IPS-11a (cell line): ENCODE measurements at regions not wholly inside any gene's neighbourhood (a gene's known extent, or its start where the extent isn't known, plus 50 kb on each side); places are given as distances from the start of the nearest gene placed in this dataset.
A peak's percentile ranks its signal among the peaks of the same experiment; 100 is the strongest.
"Not testable (repeated sequence)": the region's sequence is repeated elsewhere in the genome, so short reads cannot be mapped to it uniquely, and the experiment has no call there.

Experiments
- H3K4me3 ChIP-seq: one replicate; pipeline ENCODE4 v1.5.1; 2013; ENCODE audit warnings: low read depth, low read length, control low read depth

DNA sequence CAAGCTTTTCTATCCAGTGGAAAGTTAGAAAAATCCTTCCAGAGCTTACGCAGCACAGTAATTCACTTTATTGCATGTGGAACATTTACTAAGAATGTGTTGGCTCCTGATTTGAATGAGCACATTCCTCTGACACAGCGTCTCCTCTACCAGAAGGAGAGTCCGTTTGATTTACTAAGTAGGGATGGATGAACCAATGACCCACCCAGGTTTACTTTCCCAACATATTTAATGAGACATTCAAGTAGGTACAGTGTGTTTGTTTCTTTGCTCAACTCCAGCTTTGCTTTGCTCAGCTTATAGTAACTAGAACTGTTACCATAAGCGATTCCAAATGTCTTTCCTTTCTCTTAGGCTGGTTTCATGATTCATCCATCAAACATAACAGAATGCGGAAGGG lies 161.7 kb downstream of the SMARCA1 start:
- H3K4me3 ChIP-seq = no peak overlapping the region

GRCh38 chrX:129360175-129360574 lies 163.1 kb downstream of the SMARCA1 start:
- no peak overlapping the region for H3K4me3 ChIP-seq

DNA sequence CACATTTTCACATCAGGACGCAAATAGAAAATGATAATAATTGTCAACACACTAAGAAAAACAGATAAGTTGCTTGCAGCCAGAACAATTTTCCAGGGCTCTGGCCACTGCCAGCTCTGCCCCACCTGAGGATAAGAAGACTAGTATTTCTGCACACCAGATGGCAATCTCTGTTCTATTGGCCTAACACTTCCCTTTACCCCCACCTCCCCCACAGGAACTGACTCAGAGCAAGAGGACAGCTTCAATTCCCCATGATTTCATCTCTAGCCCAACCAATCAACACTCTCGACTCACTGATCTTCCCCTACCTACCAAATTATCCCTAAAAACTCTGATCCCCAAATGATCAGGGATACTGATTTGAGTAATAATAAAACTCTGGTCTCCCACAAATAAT lies 164.0 kb downstream of the SMARCA1 start:
- H3K4me3 ChIP-seq = no peak overlapping the region

- H3K4me3 ChIP-seq = not testable (repeated sequence)
Measured at GRCh38 chrX:129357428-129357827, 165.9 kb downstream of the SMARCA1 start.

GRCh38 chrX:129347291-129347690 lies 176.0 kb downstream of the SMARCA1 start:
- no peak overlapping the region for H3K4me3 ChIP-seq

GRCh38 chrX:129346574-129346973 lies 176.7 kb downstream of the SMARCA1 start:
- no peak overlapping the region for H3K4me3 ChIP-seq

DNA sequence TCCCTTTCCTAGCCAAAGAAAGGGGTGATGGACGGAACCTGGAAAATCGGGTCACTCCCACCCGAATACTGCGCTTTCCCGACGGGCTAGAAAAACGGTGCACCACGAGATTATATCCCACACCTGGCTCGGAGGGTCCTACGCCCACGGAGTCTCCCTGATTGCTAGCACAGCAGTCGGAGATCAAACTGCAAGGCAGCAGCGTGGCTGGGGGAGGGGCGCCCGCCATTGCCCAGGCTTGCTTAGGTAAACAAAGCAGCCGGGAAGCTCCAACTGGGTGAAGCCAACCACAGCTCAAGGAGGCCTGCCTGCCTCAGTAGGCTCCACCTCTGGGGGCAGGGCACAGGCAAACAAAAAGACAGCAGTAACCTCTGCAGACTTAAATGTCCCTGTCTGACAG lies 186.0 kb downstream of the SMARCA1 start:
- peak overlapping the region; percentile 43 for H3K4me3 ChIP-seq

DNA sequence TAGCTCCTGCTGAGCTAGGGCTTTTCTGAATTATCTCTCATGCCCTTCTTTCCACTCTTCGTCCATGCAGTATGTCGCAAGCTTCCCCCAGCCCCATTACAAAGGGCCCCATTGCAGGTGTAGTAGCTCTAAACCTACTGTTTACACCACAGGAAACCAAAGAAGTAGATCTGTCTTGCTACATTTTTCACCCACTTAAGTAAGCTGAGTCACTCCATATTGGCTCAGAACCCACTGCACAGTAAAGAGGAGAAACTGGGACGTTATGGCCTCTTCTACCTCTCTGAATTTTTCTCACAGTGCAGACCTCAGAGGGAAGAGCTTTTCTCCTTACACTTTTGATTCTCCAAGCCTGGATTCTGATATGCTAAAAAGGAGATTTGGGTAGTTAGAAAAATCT lies 200.2 kb downstream of the SMARCA1 start:
- no peak overlapping the region for H3K4me3 ChIP-seq

DNA sequence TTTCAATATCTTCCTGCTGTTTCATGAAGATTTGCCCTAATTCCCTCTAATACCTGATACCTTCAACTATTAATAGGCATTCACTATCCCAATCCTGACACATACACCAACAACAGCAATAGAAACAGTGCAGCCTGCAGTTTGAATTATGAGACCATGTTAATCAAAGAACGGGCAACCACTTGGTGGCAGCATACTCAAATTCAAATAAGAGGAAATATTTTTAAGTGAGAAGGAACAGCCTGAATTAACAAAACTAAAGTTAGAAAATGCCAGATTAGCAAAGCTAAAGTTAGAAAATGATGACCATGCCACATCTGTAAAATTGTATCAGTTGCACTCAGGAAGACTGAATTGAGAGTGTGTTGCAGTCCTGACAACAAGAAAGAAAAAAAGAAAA lies 204.9 kb downstream of the SMARCA1 start:
- H3K4me3 ChIP-seq = no peak overlapping the region

- H3K4me3 ChIP-seq = no peak overlapping the region
Measured at GRCh38 chrX:129316461-129316860, 206.8 kb downstream of the SMARCA1 start.

DNA sequence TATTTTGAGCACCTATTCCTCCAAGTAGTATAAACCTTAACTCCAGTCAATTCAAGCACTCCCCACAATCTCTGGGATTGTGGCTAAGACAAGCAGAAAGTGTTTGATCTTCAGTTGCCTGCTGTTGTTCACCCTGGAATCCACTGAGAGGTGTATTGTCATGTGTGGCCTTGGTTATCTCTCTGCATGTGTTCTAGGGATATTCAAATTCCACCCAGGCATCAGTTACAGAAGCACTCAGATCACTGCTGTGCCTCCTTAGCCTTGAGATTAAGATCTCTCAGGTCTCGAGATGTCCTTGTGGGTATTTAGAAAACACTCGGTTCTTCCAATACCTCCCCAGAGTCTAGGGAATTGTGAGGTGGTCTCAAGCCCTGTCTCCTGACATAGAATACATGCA lies 213.3 kb downstream of the SMARCA1 start:
- H3K4me3 ChIP-seq = no peak overlapping the region

DNA sequence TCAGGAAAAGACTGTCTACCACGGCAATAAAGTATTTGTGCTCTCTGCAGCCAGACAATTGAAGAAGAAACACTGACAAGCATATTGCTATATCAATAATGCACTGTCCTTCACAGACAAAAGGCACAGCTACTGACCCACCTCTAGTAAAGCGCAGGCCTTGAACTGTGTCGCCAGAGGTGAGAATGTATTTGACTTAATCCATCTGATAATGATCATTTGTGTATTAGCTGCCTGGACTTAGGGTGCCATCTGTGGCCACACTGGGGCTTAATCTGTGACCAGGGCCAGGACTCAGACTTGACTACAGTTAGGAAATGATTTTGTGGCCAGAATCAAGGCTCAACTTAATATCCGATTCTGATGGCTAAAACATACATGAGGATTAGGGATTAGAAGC lies 260.4 kb downstream of the SMARCA1 start:
- no peak overlapping the region for H3K4me3 ChIP-seq

DNA sequence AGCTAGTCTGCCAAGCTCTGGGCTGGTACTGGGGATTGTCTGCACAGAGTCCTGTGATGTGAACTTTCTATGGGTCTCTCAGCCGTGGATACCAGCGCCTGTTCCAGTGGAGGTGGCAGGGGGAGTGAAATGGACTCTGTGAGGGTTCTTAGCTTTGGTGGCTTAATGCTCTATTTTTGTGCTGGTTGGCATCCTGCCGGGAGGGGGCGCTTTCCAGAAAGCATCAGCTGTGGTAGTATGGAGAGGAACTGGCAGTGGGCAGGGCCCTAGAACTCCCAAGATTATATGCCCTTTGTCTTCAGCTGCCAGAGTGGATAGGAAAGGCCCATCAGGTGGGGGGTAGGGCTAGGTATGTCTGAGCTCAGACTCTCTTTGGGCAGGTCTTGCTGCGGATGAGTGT lies 267.8 kb downstream of the SMARCA1 start:
- not testable (repeated sequence) for H3K4me3 ChIP-seq

DNA sequence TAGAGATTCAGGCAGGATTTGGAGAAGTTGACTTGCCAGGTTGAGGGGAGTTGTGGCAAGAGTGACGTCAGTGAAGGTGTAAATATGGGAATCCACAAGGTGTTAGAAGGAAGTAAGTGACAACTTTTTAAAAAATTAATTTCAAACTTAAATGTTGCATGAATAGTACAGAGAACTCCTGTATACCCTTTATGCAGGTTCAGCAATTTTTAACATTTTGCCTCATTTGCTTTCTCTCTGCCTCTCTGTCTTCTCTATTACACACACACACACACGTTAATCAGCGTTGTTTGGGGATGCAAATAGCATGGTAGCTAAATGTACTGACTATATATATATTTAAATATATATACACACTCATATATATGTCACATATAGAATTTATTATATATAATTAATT lies 273.7 kb downstream of the SMARCA1 start:
- H3K4me3 ChIP-seq = no peak overlapping the region

DNA sequence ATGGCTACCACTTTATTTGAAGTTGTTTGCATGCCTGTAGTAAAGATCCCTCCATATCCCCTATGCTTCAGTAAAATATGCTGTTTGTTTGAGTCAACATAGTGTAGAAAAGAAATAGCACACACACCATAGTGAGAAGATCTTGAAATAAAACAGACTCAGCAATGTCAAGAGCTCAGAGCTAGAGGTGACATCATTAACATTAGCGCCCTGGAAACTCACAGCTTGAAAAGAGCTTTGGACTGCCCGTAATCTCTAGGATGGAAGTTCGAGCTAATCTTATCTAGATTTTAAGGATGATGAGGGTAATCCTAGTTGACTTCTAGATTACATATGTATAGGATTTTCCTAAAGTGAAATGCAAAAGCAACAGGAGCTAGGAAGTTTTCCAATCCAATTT lies 275.6 kb downstream of the SMARCA1 start:
- no peak overlapping the region for H3K4me3 ChIP-seq

- no peak overlapping the region for H3K4me3 ChIP-seq
Measured at GRCh38 chrX:129239371-129239770, 283.9 kb downstream of the SMARCA1 start.

- H3K4me3 ChIP-seq = no peak overlapping the region
Measured at GRCh38 chrX:129238011-129238410, 285.3 kb downstream of the SMARCA1 start.

GRCh38 chrX:129235903-129236302 lies 287.4 kb downstream of the SMARCA1 start:
- H3K4me3 ChIP-seq = no peak overlapping the region

DNA sequence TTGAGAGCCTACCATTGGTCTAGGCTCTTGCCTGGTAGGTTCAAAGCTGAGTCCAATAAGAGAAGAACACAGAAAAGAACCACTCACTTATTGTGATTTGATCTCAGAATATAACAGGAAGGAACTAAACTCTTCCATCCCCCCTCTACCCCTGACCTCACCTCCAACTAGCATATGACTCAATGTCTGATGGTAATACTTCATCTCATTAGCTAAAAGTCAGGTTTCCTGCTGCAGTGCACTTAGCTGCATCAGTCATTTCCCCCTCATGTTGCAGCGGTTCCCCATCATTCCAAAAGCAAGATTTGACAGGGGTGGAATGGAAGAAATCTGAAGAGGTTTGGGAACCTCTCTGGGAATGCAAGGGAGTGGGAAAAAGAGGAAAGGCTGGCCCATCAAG lies 289.5 kb downstream of the SMARCA1 start:
- no peak overlapping the region for H3K4me3 ChIP-seq

DNA sequence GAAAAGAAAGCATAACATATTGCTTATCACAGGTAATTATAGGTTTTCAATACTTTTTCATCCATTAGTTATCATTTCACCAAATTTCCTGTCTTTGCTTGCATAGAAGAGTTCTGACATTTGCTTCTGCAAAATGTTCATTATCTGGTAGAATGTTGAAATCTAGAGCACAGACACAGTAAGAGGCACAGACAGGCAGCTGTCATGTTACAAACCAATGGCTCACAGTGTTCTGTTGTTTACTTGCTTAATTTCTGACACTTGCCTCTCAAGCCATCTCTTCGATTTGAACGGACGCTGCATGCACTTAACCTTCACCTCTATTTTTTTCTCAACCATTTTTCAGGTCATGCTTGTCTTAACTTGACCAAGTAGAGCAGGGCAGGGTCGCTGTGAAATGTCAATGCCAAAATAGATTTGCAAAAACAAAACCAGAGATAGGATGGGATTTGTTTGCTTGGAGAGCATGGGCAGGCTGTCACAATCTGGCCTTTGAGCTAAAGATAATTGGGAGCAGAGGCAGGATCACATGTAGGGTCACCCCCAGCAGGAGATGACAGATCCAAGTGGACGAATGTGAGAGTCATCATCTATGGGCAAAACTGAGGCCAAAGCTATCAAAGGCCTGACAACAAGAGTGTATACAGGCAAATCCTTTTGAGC lies 292.3 kb downstream of the SMARCA1 start:
- H3K4me3 ChIP-seq = no peak overlapping the region

DNA sequence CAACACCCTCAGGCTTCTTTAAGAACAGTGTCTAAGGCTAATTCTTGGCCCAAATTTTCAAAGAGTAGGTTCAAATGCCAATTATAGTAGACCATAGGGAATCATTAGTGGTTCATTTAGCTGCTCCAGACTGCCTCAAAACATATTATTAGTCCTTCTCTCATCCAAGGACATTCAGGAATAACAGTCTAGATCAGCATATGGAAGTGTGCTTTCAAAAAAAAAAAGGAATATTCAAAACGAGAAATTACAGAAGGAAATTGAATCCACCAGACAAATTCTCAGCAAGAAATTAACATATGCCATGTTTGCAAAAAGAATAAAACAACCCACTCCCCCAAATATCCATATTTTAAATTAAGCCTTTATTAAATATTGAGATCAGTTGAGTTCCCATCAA lies 293.1 kb downstream of the SMARCA1 start:
- H3K4me3 ChIP-seq = no peak overlapping the region

- H3K4me3 ChIP-seq = no peak overlapping the region
Measured at GRCh38 chrX:129227366-129227765, 295.9 kb downstream of the SMARCA1 start.

DNA sequence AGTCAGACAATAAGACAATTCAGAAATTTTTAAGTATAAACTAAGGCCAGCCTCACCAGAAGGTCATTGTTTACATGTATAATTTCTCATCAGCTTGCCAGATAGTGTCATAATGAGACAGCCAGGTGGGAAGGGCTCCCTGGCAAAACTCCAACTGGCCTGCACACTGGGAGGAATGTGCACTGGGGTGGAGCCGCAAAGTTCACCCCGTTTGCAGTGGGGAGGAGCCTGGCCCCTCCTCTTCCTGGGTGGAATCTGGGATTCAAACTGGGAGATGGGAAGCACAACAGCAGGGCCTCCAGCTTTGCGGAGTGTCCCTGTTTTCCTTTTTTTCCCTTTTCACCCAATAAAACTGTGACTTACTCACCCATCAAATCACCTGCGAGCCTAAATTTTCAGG lies 329.9 kb downstream of the SMARCA1 start:
- no peak overlapping the region for H3K4me3 ChIP-seq
